ENCODE measurements at regions not wholly inside any gene's neighbourhood (a gene's known extent, or its start where the extent isn't known, plus 50 kb on each side); places are given as distances from the start of the nearest gene placed in this dataset.

DNA sequence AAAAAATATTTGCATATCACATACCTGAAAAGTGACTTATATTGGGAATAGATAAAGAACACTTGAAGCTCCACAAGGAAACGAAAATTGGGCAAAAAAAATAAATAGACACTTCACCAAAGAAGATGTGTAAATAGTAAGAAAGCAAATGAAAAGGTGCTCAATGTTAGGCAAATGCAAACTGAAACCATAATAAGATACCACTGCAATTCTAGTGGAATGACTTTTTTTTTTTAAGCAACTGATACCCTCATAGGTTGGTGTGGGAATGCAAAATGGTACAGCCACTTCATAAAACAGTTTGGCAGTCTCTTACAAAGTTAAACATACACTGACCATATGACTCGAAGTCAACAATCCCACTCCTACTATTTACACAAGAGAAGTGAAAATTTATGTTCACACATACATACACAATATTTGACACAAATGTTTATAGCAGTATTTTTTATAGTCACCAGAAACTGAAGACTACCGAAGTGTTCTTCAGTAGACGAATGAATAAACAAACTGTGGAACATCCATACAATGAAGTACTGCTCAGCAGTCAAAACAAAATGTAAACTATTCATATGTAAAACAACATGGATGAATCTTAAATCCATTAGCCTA, 176.3 kb downstream of the ZMAT3 start:
- Histone ChIP-seq H3K27me3 (no peaks in the 10 kb centered on the region), H3K36me3 (no peaks in the 10 kb centered on the region), H3K4me3 (no peak overlapping the region), H3K27ac (no peak overlapping the region), H3K4me1 (no peaks in the 10 kb centered on the region), H3K9me3 (no peaks in the 10 kb centered on the region)
- 48 to 60% methylated on average over 4 of the region's 4 CpGs for WGBS, 2 donors
- intact Hi-C loops (cut with DNase I), result no loop called here
- TF ChIP-seq, protein P1, sequence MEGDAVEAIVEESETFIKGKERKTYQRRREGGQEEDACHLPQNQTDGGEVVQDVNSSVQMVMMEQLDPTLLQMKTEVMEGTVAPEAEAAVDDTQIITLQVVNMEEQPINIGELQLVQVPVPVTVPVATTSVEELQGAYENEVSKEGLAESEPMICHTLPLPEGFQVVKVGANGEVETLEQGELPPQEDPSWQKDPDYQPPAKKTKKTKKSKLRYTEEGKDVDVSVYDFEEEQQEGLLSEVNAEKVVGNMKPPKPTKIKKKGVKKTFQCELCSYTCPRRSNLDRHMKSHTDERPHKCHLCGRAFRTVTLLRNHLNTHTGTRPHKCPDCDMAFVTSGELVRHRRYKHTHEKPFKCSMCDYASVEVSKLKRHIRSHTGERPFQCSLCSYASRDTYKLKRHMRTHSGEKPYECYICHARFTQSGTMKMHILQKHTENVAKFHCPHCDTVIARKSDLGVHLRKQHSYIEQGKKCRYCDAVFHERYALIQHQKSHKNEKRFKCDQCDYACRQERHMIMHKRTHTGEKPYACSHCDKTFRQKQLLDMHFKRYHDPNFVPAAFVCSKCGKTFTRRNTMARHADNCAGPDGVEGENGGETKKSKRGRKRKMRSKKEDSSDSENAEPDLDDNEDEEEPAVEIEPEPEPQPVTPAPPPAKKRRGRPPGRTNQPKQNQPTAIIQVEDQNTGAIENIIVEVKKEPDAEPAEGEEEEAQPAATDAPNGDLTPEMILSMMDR (IDR thresholded peaks at IDR 0.05), result no peak
- FAIRE-seq, result no peak
- no peak for DNase-seq
- ATAC-seq, result no peak
